GM12878 (cell line): ENCODE measurements at regions not wholly inside any gene's neighbourhood (a gene's known extent, or its start where the extent isn't known, plus 50 kb on each side); places are given as distances from the start of the nearest gene placed in this dataset.

ENCODE experiments used
- ATAC-seq: fragments of 200-7000 bp; cut with Tn5 transposase; 3 replicates; pipeline ENCODE4 v1.9.1; 2020; ENCODE audit warnings: mild to moderate bottlenecking, moderate library complexity
- BruUV-seq: library from RNA; stranded (reverse); fragments of 400-500 nt; replicated peaks from 2 replicates; lab custom pipeline; 2021; lab: Mats Ljungman, UMichigan
- CTCF ChIA-PET: fragments of 300-600 bp; sonication (Branson Sonifier 250); formaldehyde crosslinking; extraction: SDS; loops from one replicate; lab custom pipeline; 2021; ENCODE audit warnings: inconsistent platforms; lab: Yijun Ruan, JAX
- POLR2A ChIA-PET: fragments of 350-600 bp; formaldehyde crosslinking; extraction: SDS; loops from one replicate; lab custom pipeline; 2021; ENCODE audit warnings: inconsistent platforms; lab: Charles Lee
- RAD21 ChIA-PET: fragments of 300-600 bp; sonication (Branson Sonifier 250); formaldehyde crosslinking; loops from one replicate; lab custom pipeline; 2023; ENCODE audit warnings: antibody characterized with exemption; ENCODE audit not compliant: unreplicated experiment; lab: Charles Lee
- SMC1A ChIA-PET: fragments of 300-600 bp; sonication (Branson Sonifier 250); formaldehyde crosslinking; loops from one replicate; lab custom pipeline; 2023; ENCODE audit not compliant: unreplicated experiment, uncharacterized antibody; lab: Charles Lee
- DNase-seq: peaks from one replicate; pipeline ENCODE4 v3.0.0-alpha.2; 2011; ENCODE audit warnings: low read depth, low spot score
- FAIRE-seq: peaks from 3 replicates; lab custom pipeline; 2011; peaks lifted over from hg19 to GRCh38; lab: Jason Lieb, UNC
- H2AFZ ChIP-seq: 2 replicates; pipeline ENCODE4 v1.6.0; 2011; ENCODE audit warnings: low read depth, low read length, control low read depth; ENCODE audit not compliant: control insufficient read depth
- H3K27ac ChIP-seq: 2 replicates; pipeline ENCODE4 v1.5.1; 2011; ENCODE audit warnings: control low read depth; ENCODE audit not compliant: control insufficient read depth, insufficient read depth
- H3K27me3 ChIP-seq, 2 experiments: replicated peaks in 1 of 2; 2 replicates each; pipeline versions ENCODE4 v1.6.0 to v1.6.1; 2011; ENCODE audit warnings: low read length in 1 of 2; ENCODE audit not compliant: control insufficient read depth in 2 of 2, insufficient read depth in 2 of 2
- H3K36me3 ChIP-seq, 2 experiments: 2 replicates each; pipeline ENCODE4 v1.5.1; 2011; ENCODE audit warnings: low read length in 1 of 2; ENCODE audit not compliant: control insufficient read depth in 2 of 2, insufficient read depth in 2 of 2
- H3K4me1 ChIP-seq: 2 replicates; pipeline ENCODE4 v1.6.1; 2011; ENCODE audit warnings: mild to moderate bottlenecking, low read length, moderate library complexity, mixed read lengths; ENCODE audit not compliant: control insufficient read depth, insufficient read depth
- H3K4me2 ChIP-seq: 2 replicates; pipeline ENCODE4 v1.6.0; 2011; ENCODE audit warnings: control low read depth; ENCODE audit not compliant: control insufficient read depth, insufficient read depth
- H3K4me3 ChIP-seq: fragments of 200-600 bp; sonication (generic); 2 replicates; pipeline ENCODE4 v1.5.1; 2016
- H3K79me2 ChIP-seq: 2 replicates; pipeline ENCODE4 v1.6.0; 2011; ENCODE audit warnings: low read length; ENCODE audit not compliant: control insufficient read depth, insufficient read depth
- H3K9ac ChIP-seq: 2 replicates; pipeline ENCODE4 v1.8.0; 2011; ENCODE audit warnings: low read length, control low read depth, mixed read lengths; ENCODE audit not compliant: control insufficient read depth, insufficient read depth
- H3K9me3 ChIP-seq: replicated peaks from 3 replicates; pipeline ENCODE4 v1.5.1; 2011; ENCODE audit warnings: mild to moderate bottlenecking, low read length; ENCODE audit not compliant: control insufficient read depth, insufficient read depth
- H4K20me1 ChIP-seq: 2 replicates; pipeline ENCODE4 v1.6.0; 2011; ENCODE audit not compliant: control insufficient read depth, insufficient read depth
- IKZF1 ChIP-seq: fragments of 450-650 bp; conservative IDR thresholded peaks from 2 replicates; pipeline ENCODE4 v1.6.1; 2017; ENCODE audit warnings: antibody characterized with exemption, mild to moderate bottlenecking
- NFIC ChIP-seq: IDR thresholded peaks from 2 replicates; pipeline ENCODE4 v1.6.1; 2012; ENCODE audit warnings: low read depth, mild to moderate bottlenecking, inconsistent platforms, low read length, moderate library complexity
- SRF ChIP-seq, 2 experiments: IDR thresholded peaks; 2 replicates each; pipeline ENCODE4 v1.6.1; 2011; ENCODE audit warnings: low read depth in 2 of 2, low read length in 2 of 2, mild to moderate bottlenecking in 1 of 2, moderate library complexity in 1 of 2
- WGBS: methylation state at CpG from one replicate; pipeline ENCODE4 v1.1.6; 2016; ENCODE audit warnings: low lambda C conversion rate; ENCODE audit not compliant: insufficient replicate concordance, insufficient coverage; ENCODE audit errors: missing lambda C conversion rate; 5-methylcytosine and 5-hydroxymethylcytosine counted together
- in situ Hi-C: fragments of 300-500 bp; cut with MboI; formaldehyde crosslinking; loops from 9 replicates; pipeline ENCODE4 v1.14.3; 2018; ENCODE audit warnings: mixed read lengths
- intact Hi-C: fragments of 100-400 bp; cut with micrococcal nuclease; formaldehyde crosslinking; loops from one replicate; pipeline ENCODE4 v1.14.2; 2022; ENCODE audit not compliant: unreplicated experiment
- TF ChIP-seq, protein P1 (sequence below): IDR thresholded peaks from 2 replicates; pipeline ENCODE4 v1.6.1; 2011; ENCODE audit warnings: low read depth, low read length, improper control_type of control experiment, borderline replicate concordance
- TF ChIP-seq, protein P2 (sequence below): fragments of 450-650 bp; IDR thresholded peaks from 2 replicates; pipeline ENCODE4 v1.6.1; 2016; ENCODE audit warnings: mild to moderate bottlenecking
- TF ChIP-seq, protein P3 (sequence below): fragments of 450-650 bp; IDR thresholded peaks from 2 replicates; pipeline ENCODE4 v1.6.1; 2016; ENCODE audit warnings: mild to moderate bottlenecking, moderate library complexity, borderline replicate concordance
- TF ChIP-seq, protein P4 (sequence below): fragments of 450-650 bp; IDR thresholded peaks from 2 replicates; pipeline ENCODE4 v1.6.1; 2014; ENCODE audit warnings: mild to moderate bottlenecking
- TF ChIP-seq, protein P5 (sequence below): IDR thresholded peaks from 2 replicates; pipeline ENCODE4 v1.6.1; 2012; ENCODE audit warnings: improper control_type of control experiment, low read depth, low read length; ENCODE audit not compliant: insufficient replicate concordance

DNA sequence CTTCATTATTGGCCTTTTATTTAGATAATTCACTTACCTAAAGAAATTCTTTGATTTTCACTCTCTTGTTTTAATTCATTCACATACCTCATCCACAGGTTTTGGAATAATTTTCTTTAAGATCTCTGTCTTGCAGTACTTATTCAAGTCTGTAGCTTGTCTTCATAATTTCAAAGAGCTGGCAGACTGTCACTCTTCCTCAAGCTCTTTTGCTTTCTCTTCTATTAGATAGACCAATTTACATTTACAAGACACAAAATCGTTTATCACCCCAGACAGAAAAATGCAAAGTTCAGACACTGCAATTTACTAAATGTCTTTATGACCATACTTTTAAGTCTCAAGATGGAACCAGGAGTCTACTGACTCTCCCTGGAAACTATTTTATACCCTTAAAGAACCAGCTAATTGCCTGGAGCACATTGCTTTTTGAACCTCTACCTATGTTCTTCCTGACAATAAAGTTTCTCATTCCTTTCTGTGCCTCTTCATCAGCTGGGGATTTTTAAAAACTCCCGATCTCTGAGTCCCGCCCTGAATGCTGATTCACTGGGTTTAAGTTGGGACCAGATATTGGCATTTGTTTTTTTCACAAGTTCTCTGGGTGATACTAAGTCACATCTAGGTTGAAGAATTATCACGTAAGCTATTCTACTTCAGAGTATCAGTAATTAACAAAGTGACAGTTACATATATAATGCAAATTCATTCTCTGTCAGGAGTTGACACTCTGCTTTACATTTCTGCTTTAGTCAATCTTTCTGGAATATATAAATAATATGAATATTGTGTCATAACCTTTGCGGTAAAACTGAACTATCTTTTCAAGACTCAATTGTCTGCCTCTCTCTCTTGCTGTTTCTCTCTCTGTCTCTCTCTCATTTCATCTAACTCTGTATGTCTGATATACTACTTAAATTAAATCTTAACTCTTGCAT lies 196.4 kb downstream of the PCDH7 start:
- no peak overlapping the region for H3K4me2 ChIP-seq
- no peak overlapping the region for H2AFZ ChIP-seq
- ChIA-PET POLR2A (no interaction called here), RAD21 (no interaction called here), CTCF (interaction anchor here (0.8 to 1.7 kb wide), 2 partner anchors 12 to 13 kb away, joined by 3 to 4 read pairs; no protein-coding TSS in a partner anchor), SMC1A (interaction anchor here (1.4 kb wide), 1 partner anchor 10 kb away, joined by 3 read pairs; no protein-coding TSS in a partner anchor)
- H3K27ac ChIP-seq, result no peak overlapping the region
- H3K9me3 ChIP-seq, result no peaks in the 10 kb centered on the region
- in situ Hi-C loops (no loop called here), intact Hi-C loops (no loop called here)
- no peak overlapping the region for H3K4me3 ChIP-seq
- no peaks in the 10 kb centered on the region for H3K36me3 ChIP-seq
- H4K20me1 ChIP-seq, result no peaks in the 10 kb centered on the region
- FAIRE-seq, result no peak
- no peaks in the 10 kb centered on the region for H3K79me2 ChIP-seq
- DNase-seq, result no peak
- ATAC-seq, result no peak
- 62% methylated on average over 5 of the region's 5 CpGs for WGBS
- H3K9ac ChIP-seq, result no peak overlapping the region
- no peaks in the 10 kb centered on the region for H3K4me1 ChIP-seq
- no TSS peak for BruUV-seq
- no peaks in the 10 kb centered on the region for H3K27me3 ChIP-seq
- TF ChIP-seq, protein P1, sequence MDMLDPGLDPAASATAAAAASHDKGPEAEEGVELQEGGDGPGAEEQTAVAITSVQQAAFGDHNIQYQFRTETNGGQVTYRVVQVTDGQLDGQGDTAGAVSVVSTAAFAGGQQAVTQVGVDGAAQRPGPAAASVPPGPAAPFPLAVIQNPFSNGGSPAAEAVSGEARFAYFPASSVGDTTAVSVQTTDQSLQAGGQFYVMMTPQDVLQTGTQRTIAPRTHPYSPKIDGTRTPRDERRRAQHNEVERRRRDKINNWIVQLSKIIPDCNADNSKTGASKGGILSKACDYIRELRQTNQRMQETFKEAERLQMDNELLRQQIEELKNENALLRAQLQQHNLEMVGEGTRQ, result no peak
- TF ChIP-seq, protein P2, sequence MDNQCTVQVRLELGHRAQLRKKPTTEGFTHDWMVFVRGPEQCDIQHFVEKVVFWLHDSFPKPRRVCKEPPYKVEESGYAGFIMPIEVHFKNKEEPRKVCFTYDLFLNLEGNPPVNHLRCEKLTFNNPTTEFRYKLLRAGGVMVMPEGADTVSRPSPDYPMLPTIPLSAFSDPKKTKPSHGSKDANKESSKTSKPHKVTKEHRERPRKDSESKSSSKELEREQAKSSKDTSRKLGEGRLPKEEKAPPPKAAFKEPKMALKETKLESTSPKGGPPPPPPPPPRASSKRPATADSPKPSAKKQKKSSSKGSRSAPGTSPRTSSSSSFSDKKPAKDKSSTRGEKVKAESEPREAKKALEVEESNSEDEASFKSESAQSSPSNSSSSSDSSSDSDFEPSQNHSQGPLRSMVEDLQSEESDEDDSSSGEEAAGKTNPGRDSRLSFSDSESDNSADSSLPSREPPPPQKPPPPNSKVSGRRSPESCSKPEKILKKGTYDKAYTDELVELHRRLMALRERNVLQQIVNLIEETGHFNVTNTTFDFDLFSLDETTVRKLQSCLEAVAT, result no peak
- TF ChIP-seq, protein P3, sequence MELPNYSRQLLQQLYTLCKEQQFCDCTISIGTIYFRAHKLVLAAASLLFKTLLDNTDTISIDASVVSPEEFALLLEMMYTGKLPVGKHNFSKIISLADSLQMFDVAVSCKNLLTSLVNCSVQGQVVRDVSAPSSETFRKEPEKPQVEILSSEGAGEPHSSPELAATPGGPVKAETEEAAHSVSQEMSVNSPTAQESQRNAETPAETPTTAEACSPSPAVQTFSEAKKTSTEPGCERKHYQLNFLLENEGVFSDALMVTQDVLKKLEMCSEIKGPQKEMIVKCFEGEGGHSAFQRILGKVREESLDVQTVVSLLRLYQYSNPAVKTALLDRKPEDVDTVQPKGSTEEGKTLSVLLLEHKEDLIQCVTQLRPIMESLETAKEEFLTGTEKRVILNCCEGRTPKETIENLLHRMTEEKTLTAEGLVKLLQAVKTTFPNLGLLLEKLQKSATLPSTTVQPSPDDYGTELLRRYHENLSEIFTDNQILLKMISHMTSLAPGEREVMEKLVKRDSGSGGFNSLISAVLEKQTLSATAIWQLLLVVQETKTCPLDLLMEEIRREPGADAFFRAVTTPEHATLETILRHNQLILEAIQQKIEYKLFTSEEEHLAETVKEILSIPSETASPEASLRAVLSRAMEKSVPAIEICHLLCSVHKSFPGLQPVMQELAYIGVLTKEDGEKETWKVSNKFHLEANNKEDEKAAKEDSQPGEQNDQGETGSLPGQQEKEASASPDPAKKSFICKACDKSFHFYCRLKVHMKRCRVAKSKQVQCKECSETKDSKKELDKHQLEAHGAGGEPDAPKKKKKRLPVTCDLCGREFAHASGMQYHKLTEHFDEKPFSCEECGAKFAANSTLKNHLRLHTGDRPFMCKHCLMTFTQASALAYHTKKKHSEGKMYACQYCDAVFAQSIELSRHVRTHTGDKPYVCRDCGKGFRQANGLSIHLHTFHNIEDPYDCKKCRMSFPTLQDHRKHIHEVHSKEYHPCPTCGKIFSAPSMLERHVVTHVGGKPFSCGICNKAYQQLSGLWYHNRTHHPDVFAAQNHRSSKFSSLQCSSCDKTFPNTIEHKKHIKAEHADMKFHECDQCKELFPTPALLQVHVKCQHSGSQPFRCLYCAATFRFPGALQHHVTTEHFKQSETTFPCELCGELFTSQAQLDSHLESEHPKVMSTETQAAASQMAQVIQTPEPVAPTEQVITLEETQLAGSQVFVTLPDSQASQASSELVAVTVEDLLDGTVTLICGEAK, result no peak
- TF ChIP-seq NFIC (no peak), SRF (IDR thresholded peaks at IDR 0.05; ENCODE audit: low read depth in 2 of 2, low read length in 2 of 2) (no peak), IKZF1 (no peak)
- TF ChIP-seq, protein P4, sequence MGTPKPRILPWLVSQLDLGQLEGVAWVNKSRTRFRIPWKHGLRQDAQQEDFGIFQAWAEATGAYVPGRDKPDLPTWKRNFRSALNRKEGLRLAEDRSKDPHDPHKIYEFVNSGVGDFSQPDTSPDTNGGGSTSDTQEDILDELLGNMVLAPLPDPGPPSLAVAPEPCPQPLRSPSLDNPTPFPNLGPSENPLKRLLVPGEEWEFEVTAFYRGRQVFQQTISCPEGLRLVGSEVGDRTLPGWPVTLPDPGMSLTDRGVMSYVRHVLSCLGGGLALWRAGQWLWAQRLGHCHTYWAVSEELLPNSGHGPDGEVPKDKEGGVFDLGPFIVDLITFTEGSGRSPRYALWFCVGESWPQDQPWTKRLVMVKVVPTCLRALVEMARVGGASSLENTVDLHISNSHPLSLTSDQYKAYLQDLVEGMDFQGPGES, result no peak
- TF ChIP-seq, protein P5, sequence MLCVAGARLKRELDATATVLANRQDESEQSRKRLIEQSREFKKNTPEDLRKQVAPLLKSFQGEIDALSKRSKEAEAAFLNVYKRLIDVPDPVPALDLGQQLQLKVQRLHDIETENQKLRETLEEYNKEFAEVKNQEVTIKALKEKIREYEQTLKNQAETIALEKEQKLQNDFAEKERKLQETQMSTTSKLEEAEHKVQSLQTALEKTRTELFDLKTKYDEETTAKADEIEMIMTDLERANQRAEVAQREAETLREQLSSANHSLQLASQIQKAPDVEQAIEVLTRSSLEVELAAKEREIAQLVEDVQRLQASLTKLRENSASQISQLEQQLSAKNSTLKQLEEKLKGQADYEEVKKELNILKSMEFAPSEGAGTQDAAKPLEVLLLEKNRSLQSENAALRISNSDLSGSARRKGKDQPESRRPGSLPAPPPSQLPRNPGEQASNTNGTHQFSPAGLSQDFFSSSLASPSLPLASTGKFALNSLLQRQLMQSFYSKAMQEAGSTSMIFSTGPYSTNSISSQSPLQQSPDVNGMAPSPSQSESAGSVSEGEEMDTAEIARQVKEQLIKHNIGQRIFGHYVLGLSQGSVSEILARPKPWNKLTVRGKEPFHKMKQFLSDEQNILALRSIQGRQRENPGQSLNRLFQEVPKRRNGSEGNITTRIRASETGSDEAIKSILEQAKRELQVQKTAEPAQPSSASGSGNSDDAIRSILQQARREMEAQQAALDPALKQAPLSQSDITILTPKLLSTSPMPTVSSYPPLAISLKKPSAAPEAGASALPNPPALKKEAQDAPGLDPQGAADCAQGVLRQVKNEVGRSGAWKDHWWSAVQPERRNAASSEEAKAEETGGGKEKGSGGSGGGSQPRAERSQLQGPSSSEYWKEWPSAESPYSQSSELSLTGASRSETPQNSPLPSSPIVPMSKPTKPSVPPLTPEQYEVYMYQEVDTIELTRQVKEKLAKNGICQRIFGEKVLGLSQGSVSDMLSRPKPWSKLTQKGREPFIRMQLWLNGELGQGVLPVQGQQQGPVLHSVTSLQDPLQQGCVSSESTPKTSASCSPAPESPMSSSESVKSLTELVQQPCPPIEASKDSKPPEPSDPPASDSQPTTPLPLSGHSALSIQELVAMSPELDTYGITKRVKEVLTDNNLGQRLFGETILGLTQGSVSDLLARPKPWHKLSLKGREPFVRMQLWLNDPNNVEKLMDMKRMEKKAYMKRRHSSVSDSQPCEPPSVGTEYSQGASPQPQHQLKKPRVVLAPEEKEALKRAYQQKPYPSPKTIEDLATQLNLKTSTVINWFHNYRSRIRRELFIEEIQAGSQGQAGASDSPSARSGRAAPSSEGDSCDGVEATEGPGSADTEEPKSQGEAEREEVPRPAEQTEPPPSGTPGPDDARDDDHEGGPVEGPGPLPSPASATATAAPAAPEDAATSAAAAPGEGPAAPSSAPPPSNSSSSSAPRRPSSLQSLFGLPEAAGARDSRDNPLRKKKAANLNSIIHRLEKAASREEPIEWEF, result no peak
